GM18861 (cell line): ENCODE measurements at regions not wholly inside any gene's neighbourhood (a gene's known extent, or its start where the extent isn't known, plus 50 kb on each side); places are given as distances from the start of the nearest gene placed in this dataset.
"Not testable (repeated sequence)": the region's sequence is repeated elsewhere in the genome, so short reads cannot be mapped to it uniquely, and the experiment has no call there.

Experiments used
- ATAC-seq: cut with Tn5 transposase; IDR thresholded peaks from one replicate; pipeline ENCODE4 v1.9.1; 2021; ENCODE audit not compliant: unreplicated experiment

- ATAC-seq, result no peak
These were observed 825.5 kb upstream of the NXPH2 start for GRCh38 chr2:139605668-139606067.

- ATAC-seq, result no peak
These were observed 820.0 kb upstream of the NXPH2 start for GRCh38 chr2:139600166-139600565.

- ATAC-seq, result no peak
These were observed 804.9 kb upstream of the NXPH2 start for GRCh38 chr2:139585101-139585500.

- no peak for ATAC-seq
These were observed 794.2 kb upstream of the NXPH2 start for GRCh38 chr2:139574371-139574770.

- no peak for ATAC-seq
These were observed 776.6 kb upstream of the NXPH2 start for GRCh38 chr2:139556789-139557188.

GRCh38 chr2:139550873-139551272 is 770.7 kb upstream of the NXPH2 start:
- no peak for ATAC-seq

- no peak for ATAC-seq
These were observed 770.2 kb upstream of the NXPH2 start for GRCh38 chr2:139550341-139550740.

- no peak for ATAC-seq
These were observed 764.1 kb upstream of the NXPH2 start for GRCh38 chr2:139544186-139544851.

GRCh38 chr2:139538332-139539020 is 758.3 kb upstream of the NXPH2 start:
- ATAC-seq, result not testable (repeated sequence)

- no peak for ATAC-seq
These were observed 748.9 kb upstream of the NXPH2 start for GRCh38 chr2:139529080-139529479.

- ATAC-seq, result no peak
These were observed 746.6 kb upstream of the NXPH2 start for GRCh38 chr2:139526781-139527180.

GRCh38 chr2:139518321-139518720 is 738.1 kb upstream of the NXPH2 start:
- ATAC-seq, result no peak

GRCh38 chr2:139514951-139515350 is 734.8 kb upstream of the NXPH2 start:
- no peak for ATAC-seq

- no peak for ATAC-seq
These were observed 715.7 kb upstream of the NXPH2 start for GRCh38 chr2:139495851-139496250.

GRCh38 chr2:139492131-139492680 is 712.0 kb upstream of the NXPH2 start:
- no peak for ATAC-seq

GRCh38 chr2:139480161-139480650 is 700.0 kb upstream of the NXPH2 start:
- no peak for ATAC-seq

GRCh38 chr2:139478165-139478914 is 698.1 kb upstream of the NXPH2 start:
- no peak for ATAC-seq

GRCh38 chr2:139477618-139478017 is 697.4 kb upstream of the NXPH2 start:
- ATAC-seq, result no peak

- ATAC-seq, result no peak
These were observed 689.8 kb upstream of the NXPH2 start for GRCh38 chr2:139469985-139470384.

GRCh38 chr2:139465789-139466188 is 685.6 kb upstream of the NXPH2 start:
- ATAC-seq, result no peak

GRCh38 chr2:139457873-139458272 is 677.7 kb upstream of the NXPH2 start:
- ATAC-seq, result no peak

- no peak for ATAC-seq
These were observed 674.1 kb upstream of the NXPH2 start for GRCh38 chr2:139454251-139454650.
